Right ventricle myocardium superior (tissue), 1 donor: ENCODE measurements at regions not wholly inside any gene's neighbourhood (a gene's known extent, or its start where the extent isn't known, plus 50 kb on each side); places are given as distances from the start of the nearest gene placed in this dataset.
"Not testable (repeated sequence)": the region's sequence is repeated elsewhere in the genome, so short reads cannot be mapped to it uniquely, and the experiment has no call there.

Experiments used
- ATAC-seq: fragments of 200-7000 bp; cut with Tn5 transposase; one replicate; pipeline ENCODE4 v1.9.1; 2020; ENCODE audit warnings: mild to moderate bottlenecking; ENCODE audit not compliant: poor library complexity
- DNase-seq: peaks from one replicate; pipeline ENCODE4 v3.0.0-alpha.2; 2020
- intact Hi-C: fragments of 100-400 bp; cut with DNase I; formaldehyde crosslinking; loops from one replicate; pipeline ENCODE4 v1.11.2; 2022
- donor health status: DM: no; HTN: yes; CAD: no; lungs with severe emphysema.

GRCh38 chr2:216956820-216957493, 97.1 kb upstream of the TNP1 start:
- peak; percentile 48 for ATAC-seq
- intact Hi-C loops: no loop called here
- no peak for DNase-seq

GRCh38 chr2:216951171-216951570, 91.3 kb upstream of the TNP1 start:
- DNase-seq: no peak
- intact Hi-C loops: no loop called here
- no peak for ATAC-seq

DNA sequence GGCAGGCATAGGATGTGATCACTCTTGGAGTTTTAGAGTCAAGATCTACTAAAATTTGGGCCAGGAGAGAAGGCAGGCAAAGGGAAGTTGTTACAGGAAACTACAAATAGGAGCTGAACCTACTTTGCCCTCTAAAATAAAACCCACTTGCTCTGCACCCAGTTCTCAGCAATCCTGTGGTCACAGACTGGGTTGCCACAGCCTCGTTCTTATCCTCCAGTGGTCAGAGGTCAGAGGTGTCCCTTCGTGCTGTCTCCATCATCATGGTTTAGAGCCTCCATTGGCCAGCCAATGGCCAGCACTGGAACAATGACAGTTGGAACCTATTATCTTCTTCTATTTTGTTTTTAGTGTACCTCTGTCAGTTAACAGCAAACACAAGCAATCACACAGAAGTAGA, 90.7 kb upstream of the TNP1 start:
- DNase-seq (no peak), ATAC-seq (no peak)
- intact Hi-C loops: no loop called here

- DNase-seq (no peak), ATAC-seq (no peak)
- intact Hi-C loops: no loop called here
Measured at GRCh38 chr2:216949700-216950413, 90.0 kb upstream of the TNP1 start.

DNA sequence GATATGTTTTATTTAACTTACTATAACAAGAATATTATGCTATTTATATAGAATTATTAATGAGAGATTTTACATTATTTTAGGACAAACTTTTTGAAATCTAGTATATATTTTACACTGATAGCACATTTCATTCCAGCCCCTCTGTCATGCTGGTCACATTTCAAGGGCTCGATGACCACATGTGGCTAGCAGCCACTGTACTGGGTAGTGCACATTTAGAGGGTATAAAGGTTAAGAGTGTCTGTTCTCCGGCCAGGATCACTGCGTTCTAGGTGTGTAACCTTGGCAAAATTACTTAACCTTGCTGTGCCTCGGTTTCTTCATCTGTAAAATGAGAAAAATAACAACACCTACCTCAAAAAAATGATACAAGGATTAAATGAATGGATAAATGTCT, 87.2 kb upstream of the TNP1 start:
- no peak for ATAC-seq
- intact Hi-C loops: no loop called here
- no peak for DNase-seq

DNA sequence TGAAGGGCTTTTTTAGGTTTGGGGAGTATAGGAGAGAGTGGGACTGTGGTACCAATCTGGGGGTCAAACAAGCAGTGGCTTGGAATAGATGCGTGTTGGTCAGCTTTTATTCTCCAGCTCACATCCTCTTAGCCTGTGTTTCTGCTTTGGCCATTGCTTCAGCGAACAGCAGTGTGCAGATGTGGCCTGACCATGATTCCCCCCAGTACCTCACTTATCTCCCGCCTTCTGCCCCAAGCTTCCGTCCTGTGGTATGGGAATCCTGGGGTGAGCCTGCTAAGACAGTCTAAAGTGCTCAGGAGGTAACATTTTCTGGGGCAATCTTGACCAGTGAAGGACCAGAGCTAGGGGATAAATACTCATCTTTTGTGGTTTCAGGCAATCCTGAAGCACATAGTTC, 84.9 kb upstream of the TNP1 start:
- intact Hi-C loops: no loop called here
- ATAC-seq (peak; percentile 29), DNase-seq (no peak)

DNA sequence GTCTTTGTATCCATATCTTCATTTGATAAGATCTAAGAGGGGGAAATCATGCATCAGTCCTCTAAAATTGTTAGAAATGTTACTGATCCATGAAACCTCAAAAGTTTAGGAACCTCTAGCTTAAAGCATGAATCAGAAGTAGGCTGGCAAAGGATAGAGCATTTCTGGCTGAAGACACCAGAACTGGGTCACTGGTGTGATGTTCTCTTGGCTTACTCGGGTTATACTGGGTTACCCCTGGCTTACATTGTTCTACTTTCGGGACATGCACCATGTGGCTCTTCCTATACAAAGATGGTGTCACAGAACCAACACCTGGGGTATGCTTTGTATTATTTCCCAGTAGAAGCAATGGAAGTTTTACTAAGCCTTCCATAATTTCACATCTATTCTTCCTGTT, 83.2 kb upstream of the TNP1 start:
- no peak for ATAC-seq
- DNase-seq: no peak
- intact Hi-C loops: no loop called here

GRCh38 chr2:216942465-216942864, 82.6 kb upstream of the TNP1 start:
- intact Hi-C loops: no loop called here
- no peak for ATAC-seq
- DNase-seq: no peak

DNA sequence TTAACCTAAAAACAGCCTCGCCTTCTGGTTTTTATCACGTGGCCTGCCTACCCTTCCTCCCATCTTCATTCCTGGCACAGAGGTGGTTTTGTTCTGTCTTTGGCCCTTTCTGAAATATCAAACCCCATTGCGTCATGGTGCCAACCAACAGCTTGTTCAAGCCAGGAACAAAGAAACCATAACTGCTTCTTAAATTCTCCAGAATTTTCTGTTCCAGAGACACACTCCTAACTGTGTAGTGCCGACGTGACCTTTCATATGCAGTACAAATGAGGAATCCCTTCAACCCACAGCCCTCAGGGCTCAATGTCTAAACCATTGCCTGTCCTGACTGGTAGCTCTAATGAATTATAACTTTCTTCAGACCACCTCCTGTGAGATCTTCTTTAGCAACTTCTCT, 82.2 kb upstream of the TNP1 start:
- DNase-seq (no peak), ATAC-seq (no peak)
- intact Hi-C loops: no loop called here

- peak; percentile 91 for ATAC-seq
- DNase-seq: peak; percentile 55
- intact Hi-C loops: no loop called here
Measured at GRCh38 chr2:216936954-216937357, 77.1 kb upstream of the TNP1 start.

- intact Hi-C loops: no loop called here
- no peak for ATAC-seq
- no peak for DNase-seq
Measured at GRCh38 chr2:216934623-216935022, 74.8 kb upstream of the TNP1 start.

DNA sequence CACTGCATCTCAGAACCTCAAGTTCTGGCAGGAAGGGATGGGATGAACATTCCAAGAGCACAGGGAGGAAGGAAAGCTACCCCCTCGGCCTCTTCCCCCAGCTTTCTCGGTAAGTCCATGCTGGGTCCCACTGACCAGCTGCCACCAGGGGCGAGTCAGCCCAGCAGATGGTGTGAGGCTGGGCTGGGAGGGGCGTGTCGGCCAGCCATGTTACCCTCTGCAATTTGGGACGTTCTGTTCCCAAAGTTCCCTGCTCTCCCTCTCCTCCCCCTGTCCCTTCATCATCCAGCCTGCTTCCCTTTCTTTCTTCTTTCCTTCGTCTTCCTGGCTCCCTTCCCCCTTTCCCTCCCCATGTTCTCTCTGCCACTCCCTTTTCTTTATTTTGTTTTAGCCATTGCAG, 74.3 kb upstream of the TNP1 start:
- ATAC-seq (peak; percentile 21), DNase-seq (no peak)
- intact Hi-C loops: no loop called here

DNA sequence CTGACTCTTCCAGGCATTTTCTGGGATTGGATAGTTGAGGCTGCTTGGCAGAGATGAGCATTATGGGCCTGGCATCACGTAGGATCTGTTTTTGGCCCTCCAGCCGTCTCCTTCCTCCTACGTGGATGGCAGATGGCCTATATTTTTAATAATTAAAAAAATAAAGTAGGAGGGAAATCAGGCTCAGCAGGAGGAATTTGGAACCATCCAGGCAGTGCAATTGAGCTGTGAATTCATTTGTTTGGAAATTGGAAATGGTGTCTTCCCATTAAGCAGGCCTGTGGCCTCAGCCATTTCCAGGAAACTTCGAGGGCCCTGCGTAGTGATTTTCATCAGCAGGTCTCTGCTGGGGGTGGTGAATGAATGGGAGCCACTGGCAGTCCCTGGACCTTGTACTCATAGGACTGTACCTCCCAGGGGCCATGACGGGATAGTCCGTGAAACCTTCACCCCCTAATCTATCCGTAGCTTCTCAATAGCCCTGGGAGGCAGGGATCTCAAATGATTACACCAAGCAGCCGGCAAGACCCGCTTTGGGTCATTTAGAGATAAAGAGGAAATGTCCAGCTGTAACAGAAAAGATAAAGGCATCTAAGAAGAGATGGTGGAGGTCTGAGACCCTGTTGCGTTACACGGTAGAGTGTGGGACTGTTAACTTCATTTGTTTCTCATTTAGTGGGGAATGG, 73.1 kb upstream of the TNP1 start:
- intact Hi-C loops: no loop called here
- no peak for DNase-seq
- ATAC-seq: no peak

DNA sequence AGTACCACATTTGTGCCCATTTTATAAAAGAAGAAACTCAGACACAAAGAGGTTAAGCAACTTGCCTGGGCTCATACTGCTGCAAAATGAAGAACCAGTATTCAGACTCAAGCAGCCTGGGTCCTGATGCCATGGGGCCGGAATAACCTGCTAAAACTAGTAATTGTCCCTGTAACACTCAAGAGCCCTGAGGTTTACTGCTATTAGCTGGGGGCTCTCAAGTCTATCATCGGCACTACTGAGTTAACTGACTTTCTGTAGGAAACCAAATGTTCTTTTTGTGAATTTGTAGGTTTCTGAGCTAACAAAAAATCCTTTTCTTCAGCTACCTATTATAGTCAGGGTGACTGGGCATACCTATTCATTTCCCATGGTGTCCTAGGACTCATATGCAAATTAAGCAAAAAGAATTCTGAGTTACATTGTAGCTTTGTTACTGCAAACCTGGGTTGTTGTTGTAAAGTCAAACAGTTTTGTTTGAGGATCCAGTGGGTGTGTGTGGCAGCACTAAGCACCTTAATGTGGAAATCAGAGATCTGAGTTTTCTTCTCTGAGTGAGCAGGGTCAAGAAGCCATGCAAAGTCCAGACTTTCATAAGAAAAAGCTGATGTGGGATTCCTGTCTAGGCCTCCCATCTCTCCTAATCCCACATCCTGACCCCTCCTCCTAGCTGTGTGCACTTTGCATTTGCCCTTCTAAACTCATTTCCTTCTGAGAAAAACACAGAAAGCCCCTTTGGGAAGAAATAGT, 72.4 kb upstream of the TNP1 start:
- DNase-seq (no peak), ATAC-seq (no peak)
- intact Hi-C loops: no loop called here

- intact Hi-C loops: no loop called here
- ATAC-seq (no peak), DNase-seq (no peak)
Measured at GRCh38 chr2:216930716-216931115, 70.9 kb upstream of the TNP1 start.

- ATAC-seq, intact Hi-C loops, DNase-seq: not testable (repeated sequence)
Measured at GRCh38 chr2:216929338-216929737, 69.5 kb upstream of the TNP1 start.

DNA sequence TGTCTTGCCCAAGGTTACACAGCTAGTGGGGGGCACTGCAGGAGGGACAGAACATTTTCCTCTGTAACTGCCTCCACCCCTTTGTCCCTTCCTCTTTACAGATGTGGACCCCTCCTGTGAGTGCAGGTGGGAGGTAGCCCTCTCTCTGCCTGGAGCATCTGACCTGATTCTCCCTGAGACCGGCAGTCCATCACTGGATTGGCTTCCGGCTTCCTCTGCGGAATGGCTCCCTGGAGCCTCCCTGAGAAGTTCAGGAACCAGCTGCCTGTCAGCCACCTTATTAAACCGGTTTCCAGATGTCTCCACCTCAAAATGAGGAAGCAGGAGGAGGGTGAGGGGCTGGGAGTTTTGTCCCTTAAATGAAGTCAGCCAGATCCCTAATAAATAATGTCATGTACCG, 67.3 kb upstream of the TNP1 start:
- no peak for ATAC-seq
- DNase-seq: no peak
- intact Hi-C loops: no loop called here

- intact Hi-C loops: no loop called here
- no peak for ATAC-seq
- no peak for DNase-seq
Measured at GRCh38 chr2:216925636-216926366, 65.9 kb upstream of the TNP1 start.

GRCh38 chr2:216925006-216925405, 65.1 kb upstream of the TNP1 start:
- DNase-seq (no peak), ATAC-seq (no peak)
- intact Hi-C loops: no loop called here
